ENCODE measurements at regions not wholly inside any gene's neighbourhood (a gene's known extent, or its start where the extent isn't known, plus 50 kb on each side); places are given as distances from the start of the nearest gene placed in this dataset.
A peak's percentile ranks its signal among the peaks of the same experiment; 100 is the strongest.
"Not testable (repeated sequence)": the region's sequence is repeated elsewhere in the genome, so short reads cannot be mapped to it uniquely, and the experiment has no call there.

GRCh38 chr5:143962201-143962600 lies 150.2 kb downstream of the HMHB1 start:
- DNase-seq = no peak

DNA sequence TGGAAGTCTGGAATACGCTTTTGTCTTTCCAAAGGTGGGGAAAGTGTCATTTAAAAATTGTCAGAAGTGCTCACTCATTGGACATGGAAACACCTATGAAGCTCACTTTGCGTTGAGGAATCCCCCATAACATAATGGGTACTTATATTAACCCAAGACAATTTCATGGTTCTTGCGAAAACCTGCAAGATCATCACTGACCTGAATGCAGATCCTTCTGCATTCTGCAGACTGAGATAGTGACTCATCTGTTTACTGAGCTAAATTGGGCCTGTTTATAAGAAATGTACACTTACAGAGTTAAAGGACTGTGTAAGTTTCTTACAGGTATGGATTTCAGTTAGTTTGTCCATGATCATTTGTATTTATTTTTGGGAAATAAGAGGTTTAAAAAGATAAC lies 153.0 kb downstream of the HMHB1 start:
- DNase-seq = no peak

DNA sequence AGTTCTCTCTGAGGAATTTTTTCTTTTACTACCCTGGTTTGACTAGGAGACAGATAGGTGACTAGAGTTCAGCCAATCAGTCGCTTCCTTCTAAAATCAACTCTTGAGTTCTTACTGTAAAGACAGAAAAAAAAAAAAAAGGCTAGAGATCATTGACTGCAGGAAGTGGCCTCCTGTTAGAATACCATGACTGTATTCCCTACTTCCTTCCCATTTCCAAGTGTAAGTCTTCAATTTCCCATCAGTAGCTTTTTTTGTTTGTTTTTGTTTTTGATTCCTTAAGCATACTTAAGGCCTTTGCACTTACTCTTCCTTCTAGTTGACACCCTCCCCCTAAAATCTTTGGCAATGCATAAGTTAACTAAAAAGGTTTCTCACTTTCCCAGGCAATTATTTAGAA lies 154.3 kb downstream of the HMHB1 start:
- no peak for DNase-seq

DNA sequence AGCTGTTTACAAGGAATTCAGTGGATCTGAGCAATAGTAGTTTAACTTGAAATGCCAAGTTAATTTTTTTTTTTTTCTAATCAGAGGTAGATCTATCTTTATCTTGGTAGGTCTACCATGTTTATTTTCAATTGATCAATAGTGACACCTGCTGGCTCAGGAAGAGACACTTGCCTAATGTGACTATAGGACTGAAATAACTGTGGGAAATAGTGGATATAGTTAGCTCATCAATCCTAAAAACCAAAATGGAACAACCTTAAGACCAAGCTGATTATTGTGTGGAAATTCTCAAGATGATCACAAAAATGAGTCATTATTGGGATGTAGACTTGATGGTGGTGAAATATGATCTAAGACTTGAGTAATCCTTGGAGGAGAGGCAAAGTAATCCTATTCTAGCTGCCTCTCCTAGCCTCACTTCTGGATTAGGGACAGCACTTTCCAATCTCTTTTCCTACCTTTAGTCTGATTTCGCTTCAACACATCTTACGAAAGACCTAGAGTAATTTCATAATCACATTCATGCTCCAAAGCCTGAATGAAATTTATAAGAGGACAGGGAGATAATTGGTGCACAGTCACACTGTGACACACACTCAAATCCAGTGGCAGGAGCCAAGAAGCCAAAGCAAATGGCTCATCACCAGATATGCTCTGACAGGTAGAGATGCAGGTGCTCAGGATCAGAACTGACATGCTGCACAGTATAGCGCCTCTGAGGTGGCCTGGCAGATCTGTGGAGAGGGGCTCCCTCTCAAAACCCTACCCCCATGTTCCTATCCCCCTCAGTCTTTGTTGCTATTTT lies 156.3 kb downstream of the HMHB1 start:
- DNase-seq = peak; percentile 33

DNA sequence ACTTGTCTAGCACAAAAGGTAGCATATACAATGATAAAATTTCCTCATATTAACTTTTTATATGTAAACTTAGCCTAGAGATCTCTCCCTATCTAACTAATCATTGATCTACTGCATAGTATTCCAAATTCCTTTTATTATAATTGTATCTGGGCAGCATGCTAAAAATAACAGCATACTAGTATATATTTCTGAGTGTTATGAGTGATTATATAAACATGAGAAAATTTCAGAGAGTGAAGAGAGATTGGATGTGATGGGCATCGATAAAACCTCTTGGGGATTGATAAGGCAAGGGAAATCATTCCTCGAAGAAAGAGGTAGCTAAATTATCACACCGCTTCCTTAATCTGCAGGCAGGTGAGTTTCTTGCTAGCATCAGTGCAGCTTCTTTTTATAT lies 158.2 kb downstream of the HMHB1 start:
- DNase-seq = no peak

GRCh38 chr5:143972068-143972467 lies 160.1 kb downstream of the HMHB1 start:
- DNase-seq = no peak

DNA sequence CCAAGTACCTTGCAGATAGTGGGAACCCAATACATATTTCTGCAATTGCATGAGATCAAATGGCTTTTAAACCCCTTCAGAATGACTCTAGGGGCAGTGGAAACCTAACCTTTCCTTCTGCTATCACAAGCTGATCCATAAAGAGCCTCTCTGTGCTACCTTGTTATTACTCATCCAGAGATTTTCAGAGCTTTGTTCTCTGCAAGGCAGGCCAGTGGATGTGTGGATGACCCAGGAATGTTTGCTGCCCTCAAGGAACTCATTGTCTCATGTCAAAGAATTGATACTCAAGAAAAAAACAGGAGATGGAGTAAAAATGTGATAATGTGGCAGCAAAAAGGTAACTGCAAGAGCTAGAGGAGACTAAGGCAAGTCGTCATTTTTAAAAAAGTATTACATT lies 164.1 kb downstream of the HMHB1 start:
- DNase-seq = no peak

GRCh38 chr5:143977891-143978461 lies 166.0 kb downstream of the HMHB1 start:
- no peak for DNase-seq

DNA sequence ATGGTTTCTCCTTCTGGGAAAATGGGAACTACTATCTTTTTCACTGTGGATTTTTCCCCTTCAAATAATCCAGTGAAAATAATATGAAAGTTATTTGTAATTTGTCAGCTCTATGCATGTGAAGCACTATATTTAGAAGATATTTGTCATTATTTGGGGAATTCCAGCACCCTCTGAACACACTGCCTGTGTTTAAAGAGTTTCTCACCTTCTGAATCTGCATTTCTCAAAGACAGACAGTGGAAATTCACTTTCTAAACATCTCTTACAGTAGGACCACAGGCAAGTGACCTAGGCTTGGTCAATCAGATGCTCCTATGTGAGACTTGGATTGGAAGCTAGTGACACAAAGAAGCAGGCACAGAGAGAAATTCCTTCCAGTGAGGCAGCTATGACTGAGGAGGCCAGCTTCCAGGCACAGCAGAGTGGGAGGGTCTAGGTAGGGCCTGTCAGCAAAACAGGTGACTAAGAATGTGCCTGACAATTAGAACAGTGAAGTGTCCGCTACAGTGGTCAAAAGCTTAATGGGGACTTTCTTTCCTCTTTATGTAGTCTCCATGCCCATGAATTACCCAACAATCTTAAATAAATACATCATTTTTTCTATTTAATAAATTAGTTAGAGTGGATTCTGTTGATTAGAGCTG lies 167.2 kb downstream of the HMHB1 start:
- DNase-seq = no peak

- no peak for DNase-seq
Measured at GRCh38 chr5:143980506-143980905, 168.5 kb downstream of the HMHB1 start.

GRCh38 chr5:143982957-143983356 lies 171.0 kb downstream of the HMHB1 start:
- not testable (repeated sequence) for DNase-seq

DNA sequence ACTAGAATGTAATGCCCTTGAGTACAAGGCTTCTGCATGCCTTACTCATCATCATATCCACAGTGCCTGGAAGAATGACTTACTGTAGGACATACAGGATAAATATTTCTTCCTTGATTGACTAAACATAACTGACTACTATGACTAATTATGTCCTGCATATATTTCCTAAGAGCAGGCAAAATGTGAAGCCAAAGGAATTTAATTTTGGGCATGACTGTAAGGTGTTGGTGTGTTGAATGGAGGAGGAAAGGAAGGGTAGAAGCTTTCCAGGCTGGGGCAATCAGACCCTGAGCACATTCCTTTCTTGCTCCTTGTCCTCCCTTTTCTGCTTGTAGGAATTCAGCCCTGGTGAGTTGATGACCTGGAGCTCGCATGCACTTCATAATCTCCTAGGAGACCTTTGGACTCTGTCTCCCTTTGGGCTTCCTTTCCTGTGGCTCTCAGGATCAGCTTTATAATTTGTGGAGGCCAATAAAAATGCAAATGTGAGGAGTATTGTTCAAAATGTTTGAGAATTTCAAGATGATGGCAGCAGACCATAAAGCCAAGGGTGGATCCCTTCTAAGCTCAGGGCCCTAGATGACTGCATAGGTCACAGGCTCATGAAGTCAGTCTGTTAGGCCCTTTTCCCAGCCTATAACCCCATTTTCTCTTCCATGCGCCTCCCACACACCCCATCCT lies 174.0 kb downstream of the HMHB1 start:
- no peak for DNase-seq

GRCh38 chr5:143986516-143987212 lies 174.7 kb downstream of the HMHB1 start:
- no peak for DNase-seq

- DNase-seq = no peak
Measured at GRCh38 chr5:143987264-143987663, 175.3 kb downstream of the HMHB1 start.

DNA sequence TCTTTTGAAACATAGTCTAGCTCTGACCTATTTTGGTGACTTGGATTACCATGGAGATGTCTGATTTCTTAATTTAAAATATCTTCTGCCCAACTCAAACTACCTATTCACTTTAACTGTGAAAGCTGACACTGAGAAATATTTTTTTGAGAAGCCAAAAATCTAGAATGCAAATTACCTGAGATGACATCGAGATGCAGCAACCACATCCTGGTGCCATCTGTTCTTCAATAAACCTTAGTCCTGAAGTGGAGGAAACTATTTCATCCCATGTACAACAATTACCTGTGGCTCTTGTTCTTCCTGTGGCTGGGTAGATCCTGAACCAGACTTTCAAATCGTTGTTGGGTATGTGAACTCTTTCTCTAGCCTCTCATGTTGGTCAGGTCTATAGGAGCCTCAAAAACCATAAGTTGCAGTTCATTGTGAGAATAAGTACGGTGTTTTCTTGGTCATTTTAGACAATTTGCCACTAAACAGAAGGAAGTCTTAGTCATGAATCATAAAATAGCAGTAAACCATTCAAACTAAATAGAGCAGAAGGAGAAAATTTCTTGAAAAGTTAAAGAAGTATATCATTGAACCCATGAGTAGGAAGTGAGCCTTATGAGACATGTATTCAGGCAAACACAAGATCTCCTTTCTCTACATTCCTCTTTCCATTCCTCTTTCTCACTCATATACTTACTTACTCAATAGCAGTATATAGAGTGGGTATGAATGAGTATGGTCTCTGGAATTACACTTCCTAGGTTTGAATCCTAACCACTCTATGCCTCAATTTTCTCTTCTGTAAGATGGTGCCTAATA lies 176.0 kb downstream of the HMHB1 start:
- no peak for DNase-seq

DNA sequence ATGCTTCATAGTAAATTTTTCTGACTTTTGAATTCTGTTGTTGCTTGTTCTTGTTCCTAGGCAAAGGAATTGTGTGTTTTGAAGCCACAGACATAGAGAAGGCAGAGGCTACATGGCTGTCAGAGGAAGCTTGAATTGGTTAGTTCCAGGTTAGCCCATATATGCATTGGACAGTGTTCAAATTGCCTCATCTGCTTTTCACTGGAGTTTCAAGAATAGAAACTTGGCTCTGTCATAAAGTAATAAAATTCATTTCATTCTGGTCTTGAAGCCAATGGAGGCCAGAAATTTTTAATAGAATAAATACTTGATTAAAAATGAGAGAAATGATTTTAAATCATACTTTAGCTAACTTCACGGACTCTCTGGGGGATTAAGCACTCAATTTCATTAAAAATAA lies 178.0 kb downstream of the YIPF5 start:
- no peak for DNase-seq

DNA sequence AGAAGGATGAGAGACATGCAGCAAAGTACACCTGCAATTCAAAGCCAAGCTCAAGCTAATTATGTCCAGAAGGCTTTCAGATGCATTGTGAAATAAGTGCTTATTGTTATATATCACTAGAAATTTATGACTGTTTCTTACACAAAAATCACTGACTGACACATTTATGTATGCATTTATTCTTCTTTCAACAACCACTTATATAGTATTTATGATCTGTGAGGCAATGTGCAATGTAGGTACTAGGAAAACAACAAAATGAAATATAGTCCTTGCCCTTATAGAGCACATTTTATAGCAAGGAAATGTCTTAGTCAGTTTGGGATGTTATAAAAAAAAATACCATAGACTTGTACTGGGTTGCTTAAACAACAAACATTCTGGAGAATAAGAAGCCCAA lies 167.6 kb downstream of the YIPF5 start:
- DNase-seq = no peak

GRCh38 chr5:144003636-144004035 lies 166.8 kb downstream of the YIPF5 start:
- no peak for DNase-seq

- no peak for DNase-seq
Measured at GRCh38 chr5:144004146-144004545, 166.3 kb downstream of the YIPF5 start.

- DNase-seq = no peak
Measured at GRCh38 chr5:144004751-144005150, 165.7 kb downstream of the YIPF5 start.

DNA sequence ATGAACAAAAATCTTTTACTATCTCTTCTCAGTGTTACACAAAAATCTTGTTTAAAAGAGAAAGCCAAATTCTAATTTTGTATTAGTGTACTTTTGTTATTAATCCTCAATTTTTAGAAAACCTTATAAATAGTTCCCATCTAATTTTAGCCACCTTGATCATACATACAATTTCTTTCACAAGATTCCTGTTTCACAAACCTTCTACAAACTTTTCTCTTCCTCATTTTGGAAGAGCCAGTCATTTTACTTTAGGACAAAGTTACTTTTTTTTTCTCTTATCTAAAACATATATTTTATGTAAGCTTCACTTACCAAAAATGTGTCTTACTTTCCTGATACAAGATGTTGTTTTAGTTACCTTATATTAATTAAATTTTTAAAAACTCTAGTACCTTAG lies 161.3 kb downstream of the YIPF5 start:
- no peak for DNase-seq

- no peak for DNase-seq
Measured at GRCh38 chr5:144011388-144011787, 159.1 kb downstream of the YIPF5 start.

Data from NCI-H1436 treated with DMSO at 0.1 percent for 48 hours (cell line).